ENCODE measurements at regions not wholly inside any gene's neighbourhood (a gene's known extent, or its start where the extent isn't known, plus 50 kb on each side); places are given as distances from the start of the nearest gene placed in this dataset.

- H3K4me3 Mint-ChIP-seq: no peak overlapping the region
- POLR2A ChIA-PET: no interaction called here
- intact Hi-C loops (cut with micrococcal nuclease): no loop called here
- no peak for DNase-seq
- H3K36me3 Mint-ChIP-seq (ENCODE audit: low read depth): no peaks in the 10 kb centered on the region
- H3K9me3 Mint-ChIP-seq: no peaks in the 10 kb centered on the region
- TF ChIP-seq CTCF (IDR thresholded peaks at IDR 0.05): no peak
- no peak for ATAC-seq
- H3K4me1 Mint-ChIP-seq (ENCODE audit: low read depth): peaks cover 9% of the 10 kb centered on the region
- peaks cover 8% of the 10 kb centered on the region for H3K27me3 Mint-ChIP-seq
- CTCF ChIA-PET: interaction anchor here (1.2 kb wide), 1 partner anchor 11 kb away, joined by 7 read pairs; no protein-coding TSS in a partner anchor
- no peak overlapping the region for H3K27ac Mint-ChIP-seq
These were observed 80.7 kb upstream of the CYRIA start for GRCh38 chr2:16746329-16746728.

GRCh38 chr2:16745466-16745865 lies 79.8 kb upstream of the CYRIA start:
- Mint-ChIP-seq H3K27ac (no peak overlapping the region), H3K9me3 (no peaks in the 10 kb centered on the region), H3K4me3 (no peak overlapping the region), H3K36me3 (ENCODE audit: low read depth) (no peaks in the 10 kb centered on the region), H3K27me3 (peaks cover 8% of the 10 kb centered on the region), H3K4me1 (ENCODE audit: low read depth) (peaks cover 9% of the 10 kb centered on the region)
- CTCF ChIA-PET: interaction anchor here (2.2 kb wide), 1 partner anchor 12 kb away, joined by 6 read pairs; no protein-coding TSS in a partner anchor
- DNase-seq (peak; percentile 13), ATAC-seq (peak; percentile 53)
- TF ChIP-seq CTCF (IDR thresholded peaks at IDR 0.05): no peak
- intact Hi-C loops (cut with micrococcal nuclease): no loop called here
- POLR2A ChIA-PET: no interaction called here

- TF ChIP-seq CTCF (IDR thresholded peaks at IDR 0.05): no peak
- H3K9me3 Mint-ChIP-seq: no peaks in the 10 kb centered on the region
- POLR2A ChIA-PET: no interaction called here
- H3K4me1 Mint-ChIP-seq (ENCODE audit: low read depth): peaks cover 9% of the 10 kb centered on the region
- no peak overlapping the region for H3K27ac Mint-ChIP-seq
- DNase-seq (no peak), ATAC-seq (no peak)
- CTCF ChIA-PET: interaction anchor here (2.2 kb wide), 1 partner anchor 13 kb away, joined by 6 read pairs; no protein-coding TSS in a partner anchor
- intact Hi-C loops (cut with micrococcal nuclease): no loop called here
- H3K4me3 Mint-ChIP-seq: no peak overlapping the region
- no peaks in the 10 kb centered on the region for H3K36me3 Mint-ChIP-seq (ENCODE audit: low read depth)
- H3K27me3 Mint-ChIP-seq: peaks cover 8% of the 10 kb centered on the region
These were observed 78.9 kb upstream of the CYRIA start for GRCh38 chr2:16744521-16744920.

GRCh38 chr2:16742026-16742425 lies 76.4 kb upstream of the CYRIA start:
- DNase-seq (no peak), ATAC-seq (no peak)
- ChIA-PET POLR2A (no interaction called here), CTCF (no interaction called here)
- no peaks in the 10 kb centered on the region for H3K9me3 Mint-ChIP-seq
- H3K4me3 Mint-ChIP-seq: no peak overlapping the region
- peaks cover under 1% of the 10 kb centered on the region for H3K4me1 Mint-ChIP-seq (ENCODE audit: low read depth)
- no peaks in the 10 kb centered on the region for H3K36me3 Mint-ChIP-seq (ENCODE audit: low read depth)
- H3K27ac Mint-ChIP-seq: no peak overlapping the region
- H3K27me3 Mint-ChIP-seq: peaks cover 5% of the 10 kb centered on the region
- TF ChIP-seq CTCF (IDR thresholded peaks at IDR 0.05): no peak
- intact Hi-C loops (cut with micrococcal nuclease): no loop called here

- intact Hi-C loops (cut with micrococcal nuclease): no loop called here
- no peak overlapping the region for H3K27ac Mint-ChIP-seq
- CTCF ChIA-PET: no interaction called here
- no peaks in the 10 kb centered on the region for H3K4me1 Mint-ChIP-seq (ENCODE audit: low read depth)
- DNase-seq (no peak), ATAC-seq (no peak)
- H3K4me3 Mint-ChIP-seq: no peak overlapping the region
- TF ChIP-seq CTCF (IDR thresholded peaks at IDR 0.05): no peak
- POLR2A ChIA-PET: no interaction called here
- H3K36me3 Mint-ChIP-seq (ENCODE audit: low read depth): no peaks in the 10 kb centered on the region
- H3K9me3 Mint-ChIP-seq: no peaks in the 10 kb centered on the region
- H3K27me3 Mint-ChIP-seq: peaks cover 3% of the 10 kb centered on the region
These were observed 75.9 kb upstream of the CYRIA start for GRCh38 chr2:16741498-16741897.
